LNCaP clone FGC (cell line): ENCODE measurements at regions not wholly inside any gene's neighbourhood (a gene's known extent, or its start where the extent isn't known, plus 50 kb on each side); places are given as distances from the start of the nearest gene placed in this dataset.

Source experiments
- DNase-seq: peaks from one replicate; pipeline ENCODE4 v3.0.0-alpha.2; 2011; ENCODE audit warnings: low read depth
- H3K4me3 ChIP-seq: 2 replicates; pipeline ENCODE4 v1.5.1; 2011; ENCODE audit warnings: mild to moderate bottlenecking, low read depth, low read length, control low read depth
- CTCF ChIP-seq: IDR thresholded peaks from 2 replicates; pipeline ENCODE4 v1.5.1; 2012; ENCODE audit warnings: mild to moderate bottlenecking; ENCODE audit not compliant: control insufficient read depth, insufficient read depth; ENCODE audit errors: extremely low read depth

DNA sequence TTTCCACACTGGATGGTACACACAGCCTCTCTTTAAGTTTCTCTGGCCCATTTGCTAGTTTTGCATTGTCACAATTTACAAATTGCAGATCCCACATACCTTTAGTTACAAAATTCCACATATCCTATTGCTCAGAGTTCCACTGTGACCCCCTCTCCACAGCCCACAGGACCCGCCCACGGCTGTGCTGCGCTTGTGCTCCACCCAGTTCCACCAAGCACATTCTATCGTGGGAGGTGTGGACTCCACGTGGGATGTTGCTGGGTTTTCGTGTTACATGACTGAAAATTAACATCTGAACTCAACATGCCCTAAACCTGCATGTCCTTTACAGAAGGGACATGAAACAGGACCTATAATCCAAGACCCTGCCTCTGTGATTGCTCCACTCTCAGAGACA is 423.0 kb downstream of the IRS2 start:
- DNase-seq = no peak
- H3K4me3 ChIP-seq = no peak overlapping the region
- TF ChIP-seq CTCF = no peak

- DNase-seq = no peak
- no peak overlapping the region for H3K4me3 ChIP-seq
- no peak for TF ChIP-seq CTCF
Observed at GRCh38 chr13:109362616-109363015, 423.8 kb downstream of the IRS2 start.

DNA sequence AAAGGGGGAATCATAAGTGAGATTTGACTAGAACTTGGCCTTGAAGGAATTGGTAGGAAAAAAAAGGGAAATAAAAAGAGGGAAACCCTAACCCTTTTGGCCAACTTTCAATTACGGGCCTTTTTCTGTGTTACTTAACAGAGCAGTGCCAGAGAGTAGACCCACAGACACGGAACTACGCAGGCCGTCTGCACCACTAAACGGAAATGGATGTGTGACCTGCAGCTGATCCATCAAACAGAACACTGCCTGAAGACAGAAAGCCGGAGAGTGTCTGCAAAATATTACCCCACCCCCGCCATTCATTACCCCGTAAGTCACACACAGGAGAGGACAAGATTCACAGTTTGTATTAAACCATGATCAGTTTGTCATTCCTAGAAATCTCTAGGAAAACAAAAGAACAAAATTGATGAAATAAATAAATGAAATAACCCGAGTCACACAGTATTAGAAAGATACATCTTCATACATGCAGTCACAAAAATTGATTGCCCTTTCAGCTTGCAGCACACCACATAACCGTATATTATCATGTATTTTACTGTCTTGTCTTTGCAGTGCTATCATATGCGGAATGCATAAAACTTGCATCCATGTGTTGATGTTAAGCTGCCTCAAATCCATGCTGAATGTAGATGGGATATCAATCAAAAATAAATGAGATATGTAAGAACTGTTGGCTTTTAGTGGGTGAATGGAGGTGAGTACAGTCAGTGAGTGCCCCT is 424.7 kb downstream of the IRS2 start:
- no peak for DNase-seq
- H3K4me3 ChIP-seq = no peak overlapping the region
- no peak for TF ChIP-seq CTCF

DNA sequence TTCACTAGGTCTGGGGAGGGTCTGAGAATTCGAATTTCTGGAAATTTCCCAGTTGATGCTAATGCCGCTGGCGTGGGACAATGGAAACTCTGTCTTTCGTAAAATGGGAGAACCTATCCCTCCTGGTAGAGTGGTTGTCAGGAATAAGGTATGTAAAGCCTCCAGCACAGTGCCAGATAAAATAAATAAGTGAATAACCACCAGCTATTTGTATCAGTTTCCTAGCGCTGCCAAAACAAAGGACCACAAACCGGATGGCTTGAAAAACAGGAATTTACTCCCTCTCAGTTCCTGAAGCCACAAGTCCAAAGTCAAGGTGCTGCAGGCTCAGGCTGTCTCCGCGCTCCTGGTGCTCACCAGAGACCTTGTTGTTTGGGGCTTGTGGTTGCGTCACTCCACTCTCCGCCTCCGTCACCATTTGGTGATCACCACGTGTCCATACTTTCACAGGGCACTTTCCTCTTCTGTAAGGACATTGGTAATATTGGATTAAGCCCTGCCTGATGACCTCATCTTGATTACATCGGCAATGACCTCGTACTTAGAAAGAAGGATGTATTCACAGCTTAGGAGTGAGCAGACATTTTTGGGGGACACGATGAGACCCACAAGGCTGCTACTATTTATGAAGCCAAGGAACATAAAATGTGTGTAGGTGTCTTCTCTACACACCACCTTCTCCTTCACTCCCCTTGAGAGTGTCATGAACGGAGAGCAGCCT is 428.5 kb downstream of the IRS2 start:
- H3K4me3 ChIP-seq = no peak overlapping the region
- TF ChIP-seq CTCF = no peak
- no peak for DNase-seq

DNA sequence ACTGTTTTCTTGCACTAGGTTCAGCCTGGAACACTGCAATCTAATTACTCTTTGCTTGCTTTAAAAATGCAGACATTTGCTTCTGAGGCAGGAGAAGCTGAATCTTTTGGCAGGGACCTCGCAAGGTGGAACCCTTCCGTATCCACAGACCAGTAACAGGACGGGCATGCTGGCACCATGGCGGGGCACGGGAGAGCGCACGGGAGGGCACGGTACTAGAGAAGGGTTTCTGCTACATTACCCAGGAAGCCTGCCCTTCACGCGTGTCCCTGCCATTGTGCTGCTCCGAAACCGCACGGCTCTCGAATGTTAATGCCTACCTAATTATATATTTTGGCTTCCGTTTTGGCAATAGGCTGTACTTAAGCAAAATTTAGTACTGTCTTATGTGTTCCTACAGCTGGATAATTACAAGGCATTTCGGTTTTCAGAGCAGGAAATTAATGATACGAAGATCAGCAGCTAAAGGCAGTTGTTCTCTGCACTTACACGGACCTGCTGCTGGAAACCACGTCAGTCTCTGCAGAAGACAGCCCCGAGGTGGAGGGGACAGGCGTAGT is 430.4 kb downstream of the IRS2 start:
- H3K4me3 ChIP-seq = no peak overlapping the region
- TF ChIP-seq CTCF = no peak
- DNase-seq = no peak

- no peak for DNase-seq
- H3K4me3 ChIP-seq = no peak overlapping the region
- TF ChIP-seq CTCF = no peak
Observed at GRCh38 chr13:109355166-109355565, 431.2 kb downstream of the IRS2 start.
